ENCODE measurements at regions not wholly inside any gene's neighbourhood (a gene's known extent, or its start where the extent isn't known, plus 50 kb on each side); places are given as distances from the start of the nearest gene placed in this dataset.

DNA sequence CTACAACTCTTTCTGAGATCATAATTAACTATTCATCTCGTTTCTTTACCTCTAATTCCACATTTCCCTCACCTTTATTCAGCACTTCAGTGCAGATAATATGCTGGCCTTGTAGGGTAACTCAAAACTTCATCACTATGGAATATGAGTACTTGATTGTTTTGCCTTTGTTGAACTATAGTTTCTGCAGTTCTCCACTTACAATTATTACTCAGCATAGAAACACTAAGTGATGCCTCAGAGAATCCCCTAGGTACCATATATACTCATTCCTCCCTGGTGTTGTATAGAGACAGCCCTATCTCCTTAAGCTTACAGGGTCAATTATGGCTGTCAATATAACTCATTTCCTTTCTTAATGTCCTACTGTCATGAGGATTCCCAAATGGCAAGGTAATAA is 380.6 kb upstream of the RBMS3 start:
- H3K9me3 ChIP-seq (ENCODE audit: control insufficient read depth, insufficient read depth, low read depth, low read length) = no peaks in the 10 kb centered on the region
- intact Hi-C loops (cut with micrococcal nuclease; ENCODE audit: unreplicated experiment) (no loop called here), in situ Hi-C loops (cut with HindIII; ENCODE audit: low pct_unique_long_range_greater_than_20kb, low sequenced_read_pairs) (no loop called here)
- ChIA-PET CTCF (no interaction called here), POLR2A (no interaction called here)
- BruUV-seq (replicated peaks) = no TSS peak
- H3K27ac ChIP-seq (ENCODE audit: low read length) = no peak overlapping the region
- H3K4me1 ChIP-seq (ENCODE audit: control insufficient read depth, insufficient read depth, low read length) = no peaks in the 10 kb centered on the region
- DNase-seq (ENCODE audit: low read depth, low spot score) (no peak), ATAC-seq (no peak)
- H3K4me3 ChIP-seq (ENCODE audit: low read depth in 2 of 2, low read length in 2 of 2) = no peak overlapping the region
- TF ChIP-seq CTCF (IDR thresholded peaks at IDR 0.05) (no peak), TCF7L2 (IDR thresholded peaks at IDR 0.05; ENCODE audit: low read depth, low read length) (no peak), POLR2AphosphoS5 (IDR thresholded peaks at IDR 0.05; ENCODE audit: low read depth, low read length) (no peak), SIN3A (IDR thresholded peaks at IDR 0.05; ENCODE audit: borderline replicate concordance, insufficient read depth, low read depth, low read length) (no peak)
- TF ChIP-seq, protein P1, sequence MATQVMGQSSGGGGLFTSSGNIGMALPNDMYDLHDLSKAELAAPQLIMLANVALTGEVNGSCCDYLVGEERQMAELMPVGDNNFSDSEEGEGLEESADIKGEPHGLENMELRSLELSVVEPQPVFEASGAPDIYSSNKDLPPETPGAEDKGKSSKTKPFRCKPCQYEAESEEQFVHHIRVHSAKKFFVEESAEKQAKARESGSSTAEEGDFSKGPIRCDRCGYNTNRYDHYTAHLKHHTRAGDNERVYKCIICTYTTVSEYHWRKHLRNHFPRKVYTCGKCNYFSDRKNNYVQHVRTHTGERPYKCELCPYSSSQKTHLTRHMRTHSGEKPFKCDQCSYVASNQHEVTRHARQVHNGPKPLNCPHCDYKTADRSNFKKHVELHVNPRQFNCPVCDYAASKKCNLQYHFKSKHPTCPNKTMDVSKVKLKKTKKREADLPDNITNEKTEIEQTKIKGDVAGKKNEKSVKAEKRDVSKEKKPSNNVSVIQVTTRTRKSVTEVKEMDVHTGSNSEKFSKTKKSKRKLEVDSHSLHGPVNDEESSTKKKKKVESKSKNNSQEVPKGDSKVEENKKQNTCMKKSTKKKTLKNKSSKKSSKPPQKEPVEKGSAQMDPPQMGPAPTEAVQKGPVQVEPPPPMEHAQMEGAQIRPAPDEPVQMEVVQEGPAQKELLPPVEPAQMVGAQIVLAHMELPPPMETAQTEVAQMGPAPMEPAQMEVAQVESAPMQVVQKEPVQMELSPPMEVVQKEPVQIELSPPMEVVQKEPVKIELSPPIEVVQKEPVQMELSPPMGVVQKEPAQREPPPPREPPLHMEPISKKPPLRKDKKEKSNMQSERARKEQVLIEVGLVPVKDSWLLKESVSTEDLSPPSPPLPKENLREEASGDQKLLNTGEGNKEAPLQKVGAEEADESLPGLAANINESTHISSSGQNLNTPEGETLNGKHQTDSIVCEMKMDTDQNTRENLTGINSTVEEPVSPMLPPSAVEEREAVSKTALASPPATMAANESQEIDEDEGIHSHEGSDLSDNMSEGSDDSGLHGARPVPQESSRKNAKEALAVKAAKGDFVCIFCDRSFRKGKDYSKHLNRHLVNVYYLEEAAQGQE (IDR thresholded peaks at IDR 0.05; ENCODE audit: insufficient read depth in 1 of 2, low read depth in 2 of 2, low read length in 1 of 2) = no peak
- H3K36me3 ChIP-seq (ENCODE audit: control insufficient read depth, insufficient read depth, low read length) = no peaks in the 10 kb centered on the region
- no peaks in the 10 kb centered on the region for H3K27me3 ChIP-seq (ENCODE audit: control insufficient read depth, insufficient read depth, low read length)

- ATAC-seq (no peak), DNase-seq (ENCODE audit: low read depth, low spot score) (no peak)
- H3K27me3 ChIP-seq (ENCODE audit: control insufficient read depth, insufficient read depth, low read length) = no peaks in the 10 kb centered on the region
- ChIA-PET POLR2A (no interaction called here), CTCF (no interaction called here)
- no TSS peak for BruUV-seq (replicated peaks)
- H3K36me3 ChIP-seq (ENCODE audit: control insufficient read depth, insufficient read depth, low read length) = no peaks in the 10 kb centered on the region
- no peak overlapping the region for H3K27ac ChIP-seq (ENCODE audit: low read length)
- H3K4me3 ChIP-seq (ENCODE audit: low read depth in 2 of 2, low read length in 2 of 2) = no peak overlapping the region
- no peak for TF ChIP-seq SIN3A (IDR thresholded peaks at IDR 0.05; ENCODE audit: borderline replicate concordance, insufficient read depth, low read depth, low read length)
- no peak for TF ChIP-seq CTCF (IDR thresholded peaks at IDR 0.05)
- TF ChIP-seq, protein P1 (IDR thresholded peaks at IDR 0.05; ENCODE audit: insufficient read depth in 1 of 2, low read depth in 2 of 2, low read length in 1 of 2) = no peak
- no peak for TF ChIP-seq TCF7L2 (IDR thresholded peaks at IDR 0.05; ENCODE audit: low read depth, low read length)
- no peak for TF ChIP-seq POLR2AphosphoS5 (IDR thresholded peaks at IDR 0.05; ENCODE audit: low read depth, low read length)
- no peaks in the 10 kb centered on the region for H3K4me1 ChIP-seq (ENCODE audit: control insufficient read depth, insufficient read depth, low read length)
- in situ Hi-C loops (cut with HindIII; ENCODE audit: low pct_unique_long_range_greater_than_20kb, low sequenced_read_pairs) = no loop called here
- no peaks in the 10 kb centered on the region for H3K9me3 ChIP-seq (ENCODE audit: control insufficient read depth, insufficient read depth, low read depth, low read length)
- intact Hi-C loops (cut with micrococcal nuclease; ENCODE audit: unreplicated experiment) = no loop called here
These were observed 379.9 kb upstream of the RBMS3 start for GRCh38 chr3:28901018-28901417.
